Upper lobe of right lung (tissue), 1 donor: ENCODE measurements at regions not wholly inside any gene's neighbourhood (a gene's known extent, or its start where the extent isn't known, plus 50 kb on each side); places are given as distances from the start of the nearest gene placed in this dataset.

ENCODE experiments used
- ATAC-seq: fragments of 200-7000 bp; cut with Tn5 transposase; one replicate; pipeline ENCODE4 v1.9.1; 2020; ENCODE audit warnings: mild to moderate bottlenecking, moderate library complexity
- DNase-seq: peaks from one replicate; pipeline ENCODE4 v3.0.0-alpha.2; 2020
- H3K27ac ChIP-seq: fragments of 200-600 bp; one replicate; pipeline ENCODE4 v1.8.0; 2022
- H3K27me3 ChIP-seq: fragments of 200-600 bp; one replicate; pipeline ENCODE4 v1.8.0; 2022; ENCODE audit warnings: mild to moderate bottlenecking
- H3K36me3 ChIP-seq: fragments of 200-600 bp; one replicate; pipeline ENCODE4 v1.8.0; 2022
- H3K4me1 ChIP-seq: fragments of 200-600 bp; one replicate; pipeline ENCODE4 v1.8.0; 2022
- H3K4me3 ChIP-seq: fragments of 200-600 bp; one replicate; pipeline ENCODE4 v1.8.0; 2022; ENCODE audit warnings: mild to moderate bottlenecking
- H3K9me3 ChIP-seq: fragments of 200-600 bp; one replicate; pipeline ENCODE4 v1.8.0; 2022
- CTCF ChIP-seq: fragments of 200-600 bp; IDR thresholded peaks from one replicate; pipeline ENCODE4 v1.8.0; 2022; ENCODE audit warnings: antibody characterized with exemption
- intact Hi-C: fragments of 100-400 bp; cut with DNase I; formaldehyde crosslinking; loops from one replicate; pipeline ENCODE4 v1.11.0; 2022
- donor health status: DM: no; HTN: yes; CAD: no; lungs with severe emphysema.

GRCh38 chr11:122240638-122241037 is 124.6 kb upstream of the BLID start:
- Histone ChIP-seq H3K27me3 (no peaks in the 10 kb centered on the region), H3K9me3 (no peaks in the 10 kb centered on the region), H3K4me3 (no peak overlapping the region), H3K4me1 (no peaks in the 10 kb centered on the region), H3K27ac (no peak overlapping the region), H3K36me3 (no peaks in the 10 kb centered on the region)
- no peak for ATAC-seq
- intact Hi-C loops: no loop called here
- DNase-seq: no peak
- no peak for TF ChIP-seq CTCF

- intact Hi-C loops: no loop called here
- no peak for TF ChIP-seq CTCF
- H3K27ac ChIP-seq: no peak overlapping the region
These were observed 119.6 kb upstream of the BLID start for GRCh38 chr11:122235615-122236014.

GRCh38 chr11:122234780-122235179 is 118.8 kb upstream of the BLID start:
- ATAC-seq (no peak), DNase-seq (no peak)
- no peaks in the 10 kb centered on the region for H3K27me3 ChIP-seq
- H3K36me3 ChIP-seq: no peaks in the 10 kb centered on the region
- TF ChIP-seq CTCF: no peak
- intact Hi-C loops: no loop called here
- H3K4me1 ChIP-seq: peaks cover 5% of the 10 kb centered on the region
- H3K9me3 ChIP-seq: no peaks in the 10 kb centered on the region
- H3K4me3 ChIP-seq: no peak overlapping the region
- no peak overlapping the region for H3K27ac ChIP-seq

More at GRCh38 chr11:122235615-122236014, 119.6 kb upstream of the BLID start:
- H3K27me3 ChIP-seq: no peaks in the 10 kb centered on the region
- H3K4me1 ChIP-seq: no peaks in the 10 kb centered on the region
- peak; percentile 42 for ATAC-seq
- no peak overlapping the region for H3K4me3 ChIP-seq
- DNase-seq: no peak
- H3K9me3 ChIP-seq: no peaks in the 10 kb centered on the region
- H3K36me3 ChIP-seq: no peaks in the 10 kb centered on the region

- TF ChIP-seq CTCF: no peak
- Histone ChIP-seq H3K36me3 (no peaks in the 10 kb centered on the region), H3K4me3 (no peak overlapping the region), H3K4me1 (peaks cover 10% of the 10 kb centered on the region), H3K27ac (no peak overlapping the region), H3K9me3 (no peaks in the 10 kb centered on the region), H3K27me3 (no peaks in the 10 kb centered on the region)
- DNase-seq (no peak), ATAC-seq (no peak)
- intact Hi-C loops: no loop called here
These were observed 118.2 kb upstream of the BLID start for GRCh38 chr11:122234257-122234656.

GRCh38 chr11:122232985-122233384 is 117.0 kb upstream of the BLID start:
- no peaks in the 10 kb centered on the region for H3K27me3 ChIP-seq
- DNase-seq (no peak), ATAC-seq (no peak)
- no peaks in the 10 kb centered on the region for H3K9me3 ChIP-seq
- H3K36me3 ChIP-seq: no peaks in the 10 kb centered on the region
- no peak overlapping the region for H3K27ac ChIP-seq
- peaks cover 13% of the 10 kb centered on the region for H3K4me1 ChIP-seq
- intact Hi-C loops: no loop called here
- H3K4me3 ChIP-seq: no peak overlapping the region
- no peak for TF ChIP-seq CTCF

- DNase-seq (no peak), ATAC-seq (no peak)
- TF ChIP-seq CTCF: no peak
- H3K4me1 ChIP-seq: peaks cover 13% of the 10 kb centered on the region
- intact Hi-C loops: no loop called here
- no peaks in the 10 kb centered on the region for H3K9me3 ChIP-seq
- H3K4me3 ChIP-seq: no peak overlapping the region
- no peaks in the 10 kb centered on the region for H3K27me3 ChIP-seq
- no peaks in the 10 kb centered on the region for H3K36me3 ChIP-seq
- no peak overlapping the region for H3K27ac ChIP-seq
These were observed 114.4 kb upstream of the BLID start for GRCh38 chr11:122230385-122230755.
